ENCODE measurements at regions not wholly inside any gene's neighbourhood (a gene's known extent, or its start where the extent isn't known, plus 50 kb on each side); places are given as distances from the start of the nearest gene placed in this dataset.
"Not testable (repeated sequence)": the region's sequence is repeated elsewhere in the genome, so short reads cannot be mapped to it uniquely, and the experiment has no call there.

DNA sequence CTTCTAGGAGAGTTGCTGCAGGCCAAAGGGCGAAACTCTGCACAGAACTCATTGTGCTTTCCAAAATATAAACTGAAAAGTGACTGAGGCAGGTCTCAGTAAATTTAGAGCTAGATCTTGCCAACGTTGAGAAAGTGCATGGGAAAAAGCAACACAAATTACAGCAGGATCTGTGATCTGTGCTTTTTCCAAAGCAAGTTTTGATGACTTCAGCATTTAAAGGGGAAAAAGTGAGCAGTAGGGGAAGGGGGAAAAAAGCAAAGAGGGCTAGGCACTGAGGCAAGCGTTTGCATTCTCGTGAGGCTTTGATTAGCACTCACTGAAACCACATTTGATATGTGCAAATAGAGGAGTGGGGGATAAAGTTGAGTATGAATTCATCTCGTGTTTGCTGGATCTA is 351.5 kb upstream of the NPAP1 start:
- DNase-seq: not testable (repeated sequence)

DNA sequence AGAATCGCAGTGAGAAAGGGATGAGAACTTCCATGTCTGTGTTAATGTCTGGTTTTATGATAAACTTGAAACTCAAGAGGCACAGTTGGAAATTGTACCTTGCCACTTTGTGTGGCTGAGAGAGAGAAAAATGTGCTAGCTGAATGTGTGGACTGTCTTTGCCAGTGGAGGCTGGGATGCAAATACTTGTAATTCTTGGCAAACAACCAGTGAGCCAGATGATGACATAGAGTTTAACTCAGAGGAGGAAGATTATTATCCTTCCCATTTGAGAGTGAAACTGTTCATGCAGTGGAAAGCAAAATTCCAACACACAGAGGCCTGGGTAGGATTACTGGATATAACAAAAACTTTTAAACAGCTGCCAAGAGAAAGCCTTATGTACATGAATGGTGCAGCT is 349.1 kb upstream of the NPAP1 start:
- not testable (repeated sequence) for DNase-seq

GRCh38 chr15:24331964-24332363 is 343.6 kb upstream of the NPAP1 start:
- DNase-seq: not testable (repeated sequence)

- not testable (repeated sequence) for DNase-seq
These were observed 333.7 kb upstream of the NPAP1 start for GRCh38 chr15:24341876-24342275.

DNA sequence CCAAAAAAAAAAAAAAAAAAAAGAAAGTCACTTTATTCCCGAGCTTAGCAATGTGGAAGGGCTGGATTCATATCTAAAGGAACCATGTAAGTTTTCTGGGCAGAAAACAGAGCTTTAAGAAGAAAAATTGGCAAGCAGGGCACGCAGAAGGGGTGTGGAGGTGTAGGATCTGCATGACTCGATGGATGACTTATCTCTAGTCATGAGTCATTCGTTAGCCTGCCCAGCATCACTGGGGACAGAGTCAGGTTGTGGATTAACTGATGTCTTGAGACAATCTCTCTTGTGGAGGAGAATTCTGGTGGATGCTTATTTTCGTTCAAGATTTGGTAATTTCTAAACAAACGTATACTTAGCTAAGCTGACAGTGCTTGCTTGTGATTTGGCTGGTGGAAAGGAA is 322.8 kb upstream of the NPAP1 start:
- not testable (repeated sequence) for DNase-seq

- not testable (repeated sequence) for DNase-seq
These were observed 294.5 kb upstream of the NPAP1 start for GRCh38 chr15:24381103-24381502.

DNA sequence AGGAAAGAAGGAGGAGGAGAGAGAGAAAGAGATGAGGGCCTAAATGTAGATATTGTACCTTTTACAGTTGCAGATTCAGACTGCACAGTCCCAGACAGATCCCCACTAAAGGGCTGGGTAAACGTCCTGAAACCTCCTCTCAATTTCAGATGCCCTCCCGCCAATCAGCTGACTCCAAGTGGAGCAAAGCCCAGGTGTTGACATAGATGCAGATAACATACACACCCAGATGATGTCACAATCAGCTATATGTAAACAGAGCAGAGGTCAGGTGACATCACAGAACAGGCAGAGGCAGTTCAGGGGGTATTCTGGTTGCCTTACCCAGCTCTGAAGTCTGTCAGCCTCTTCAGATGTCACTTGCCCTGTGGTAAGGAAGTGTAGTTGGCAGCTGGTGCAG is 290.3 kb upstream of the NPAP1 start:
- DNase-seq: not testable (repeated sequence)

DNA sequence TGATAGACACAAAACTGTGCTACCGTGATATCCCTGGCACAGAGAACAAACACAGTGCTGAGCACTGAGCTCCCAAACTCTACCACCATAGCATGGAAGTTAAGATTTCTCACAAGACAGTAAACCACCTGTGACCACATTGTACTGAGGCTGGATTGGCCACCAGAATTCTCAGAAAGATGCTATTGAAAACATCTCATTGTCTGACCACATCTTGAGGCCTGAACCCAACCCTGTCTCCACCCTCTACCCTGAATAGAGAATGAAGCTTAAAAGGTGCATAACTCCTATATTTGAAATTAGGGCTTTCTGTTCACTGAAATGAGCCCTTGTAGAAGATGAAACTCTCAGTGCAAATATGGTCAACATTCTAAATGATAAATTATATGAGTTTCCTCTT is 281.3 kb upstream of the NPAP1 start:
- DNase-seq: no peak

GRCh38 chr15:24412649-24413048 is 262.9 kb upstream of the NPAP1 start:
- not testable (repeated sequence) for DNase-seq

- not testable (repeated sequence) for DNase-seq
These were observed 249.1 kb upstream of the NPAP1 start for GRCh38 chr15:24426286-24427054.

DNA sequence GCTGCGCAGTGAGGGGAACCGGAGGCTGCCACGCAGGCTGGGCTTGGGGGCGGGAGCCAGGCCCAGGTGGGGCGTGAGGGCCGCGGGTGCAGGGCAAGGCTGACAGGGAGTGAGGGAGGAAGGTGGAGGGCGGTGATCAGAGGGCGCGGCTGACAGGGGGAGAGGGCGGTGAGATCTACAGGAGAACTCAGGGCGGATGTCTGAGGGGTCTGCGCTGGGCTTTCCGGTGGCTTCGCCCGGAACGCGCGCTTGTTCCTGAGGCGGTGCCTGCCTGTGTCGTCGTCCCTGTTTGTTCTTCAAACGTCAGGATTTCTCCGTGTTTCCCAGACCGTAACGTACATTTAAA is 248.5 kb upstream of the NPAP1 start:
- DNase-seq: not testable (repeated sequence)

GRCh38 chr15:24435075-24435820 is 240.3 kb upstream of the NPAP1 start:
- DNase-seq: not testable (repeated sequence)

- not testable (repeated sequence) for DNase-seq
These were observed 238.3 kb upstream of the NPAP1 start for GRCh38 chr15:24437270-24437669.

DNA sequence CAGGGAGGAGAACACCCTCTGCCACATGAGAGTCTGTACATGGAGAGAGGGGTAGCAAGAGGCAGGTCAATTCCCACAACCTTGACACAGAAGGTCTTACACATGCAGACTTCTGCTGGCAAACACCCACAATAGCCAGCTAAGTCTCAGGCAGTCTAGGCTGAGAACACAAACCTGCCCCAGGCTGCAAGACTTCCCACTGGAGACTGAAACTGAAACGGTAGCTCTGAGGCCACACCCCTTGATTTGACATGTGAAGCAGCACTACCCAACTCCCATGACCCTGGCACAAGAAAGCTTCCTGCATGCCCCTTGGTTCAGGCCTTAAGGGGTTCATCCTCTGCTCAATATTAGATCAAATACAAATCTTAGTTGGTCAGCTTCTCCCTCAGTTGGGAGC is 237.8 kb upstream of the NPAP1 start:
- DNase-seq: not testable (repeated sequence)

GRCh38 chr15:24477107-24478025 is 198.2 kb upstream of the NPAP1 start:
- DNase-seq: not testable (repeated sequence)

DNA sequence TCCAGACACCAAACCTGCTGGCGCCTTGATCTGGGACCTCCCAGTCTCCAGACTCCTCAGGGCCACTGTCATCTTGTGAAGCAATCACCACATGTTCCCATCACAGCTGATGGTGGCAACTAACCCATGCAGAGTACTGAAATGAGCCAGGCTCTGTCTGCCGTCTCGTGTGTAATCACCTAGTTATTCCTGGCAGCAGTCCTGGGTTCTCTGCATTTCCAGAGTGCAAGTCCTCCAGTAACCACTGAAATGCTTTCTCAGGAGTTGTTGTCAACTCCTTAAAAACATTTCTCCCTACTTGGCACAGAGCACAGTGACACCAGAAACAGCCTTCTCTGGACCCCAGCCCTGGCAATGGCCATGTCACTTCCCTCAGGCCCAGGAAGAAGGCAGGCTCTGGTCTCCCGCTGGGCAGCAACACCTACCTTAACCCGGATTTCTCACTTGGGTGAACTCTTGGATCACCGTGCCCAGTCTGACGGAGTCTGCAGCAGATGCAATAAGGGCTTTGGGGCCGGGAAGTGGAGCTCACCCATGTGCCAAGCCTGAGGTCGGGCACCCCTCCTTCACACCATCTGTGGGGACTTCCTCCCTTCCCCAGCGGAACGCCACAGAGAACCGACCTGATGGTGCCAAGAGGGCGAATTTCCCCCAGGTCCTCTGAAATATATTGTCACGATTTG is 189.5 kb upstream of the NPAP1 start:
- DNase-seq: not testable (repeated sequence)

DNA sequence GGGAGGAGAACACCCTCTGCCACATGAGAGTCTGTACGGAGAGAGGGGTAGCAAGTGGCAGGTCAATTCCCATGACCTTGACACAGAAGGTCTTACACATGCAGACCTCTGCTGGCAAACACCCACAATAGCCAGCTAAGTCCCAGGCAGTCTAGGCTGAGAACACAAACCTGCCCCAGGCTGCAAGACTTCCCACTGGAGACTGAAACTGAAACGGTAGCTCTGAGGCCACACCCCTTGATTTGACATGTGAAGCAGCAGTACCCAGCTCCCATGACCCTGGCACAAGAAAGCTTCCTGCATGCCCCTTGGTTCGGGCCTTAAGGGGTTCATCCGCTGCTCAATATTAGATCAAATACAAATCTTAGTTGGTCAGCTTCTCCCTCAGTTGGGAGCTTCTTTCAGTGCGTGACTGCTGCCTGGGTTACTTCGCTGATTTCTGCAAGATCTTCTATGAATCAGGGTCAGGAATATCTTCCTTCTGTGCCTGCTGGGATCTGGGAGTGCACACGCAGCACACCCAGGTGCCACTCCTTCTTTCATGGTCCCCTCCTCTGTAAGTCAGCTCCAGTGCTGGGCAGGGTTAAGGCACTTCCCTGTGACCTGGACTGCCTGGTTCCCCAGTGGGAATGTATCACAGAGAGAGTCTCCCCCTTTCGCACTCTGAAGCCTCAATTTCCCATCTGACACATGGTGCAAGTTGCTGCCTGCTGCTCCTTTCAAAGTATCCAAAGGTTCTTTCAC is 187.2 kb upstream of the NPAP1 start:
- not testable (repeated sequence) for DNase-seq

DNA sequence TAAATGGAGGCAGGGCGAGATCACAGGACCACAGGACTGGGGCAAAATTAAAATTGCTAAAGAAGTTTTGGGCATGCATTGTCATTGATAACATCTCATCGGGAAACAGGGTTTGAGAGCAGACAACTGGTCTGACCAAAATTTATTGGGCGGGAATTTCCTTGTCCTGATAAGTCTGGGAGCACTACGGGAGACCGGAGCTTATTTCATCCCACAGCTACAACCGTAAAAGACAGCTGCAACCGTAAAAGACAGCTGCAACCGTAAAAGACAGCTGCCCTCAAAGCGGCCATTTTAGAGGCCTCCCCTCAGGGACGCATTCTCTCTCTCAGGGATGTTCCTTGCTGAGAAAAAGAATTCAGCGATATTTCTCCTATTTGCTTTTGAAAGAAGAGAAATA is 170.4 kb upstream of the NPAP1 start:
- not testable (repeated sequence) for DNase-seq

DNA sequence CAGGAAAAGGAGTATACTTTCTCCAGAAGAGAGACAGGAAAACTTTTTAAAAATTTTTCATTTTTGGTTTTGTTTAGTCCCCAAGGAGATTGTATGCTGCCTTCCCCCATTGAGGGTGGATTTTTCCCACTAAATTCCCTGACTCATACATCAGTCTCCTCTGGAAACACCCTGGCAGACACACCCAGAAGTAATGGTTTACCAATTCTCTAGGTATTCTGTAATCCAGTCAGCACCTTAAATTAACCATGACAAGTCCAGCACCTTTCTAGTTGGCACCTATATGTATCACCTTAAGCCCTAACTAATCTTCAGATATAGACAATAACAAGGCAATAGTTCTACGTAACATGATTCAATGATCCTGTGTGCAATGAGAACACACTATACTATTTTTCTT is 165.9 kb upstream of the NPAP1 start:
- not testable (repeated sequence) for DNase-seq

- DNase-seq: not testable (repeated sequence)
These were observed 164.0 kb upstream of the NPAP1 start for GRCh38 chr15:24511598-24511997.

DNA sequence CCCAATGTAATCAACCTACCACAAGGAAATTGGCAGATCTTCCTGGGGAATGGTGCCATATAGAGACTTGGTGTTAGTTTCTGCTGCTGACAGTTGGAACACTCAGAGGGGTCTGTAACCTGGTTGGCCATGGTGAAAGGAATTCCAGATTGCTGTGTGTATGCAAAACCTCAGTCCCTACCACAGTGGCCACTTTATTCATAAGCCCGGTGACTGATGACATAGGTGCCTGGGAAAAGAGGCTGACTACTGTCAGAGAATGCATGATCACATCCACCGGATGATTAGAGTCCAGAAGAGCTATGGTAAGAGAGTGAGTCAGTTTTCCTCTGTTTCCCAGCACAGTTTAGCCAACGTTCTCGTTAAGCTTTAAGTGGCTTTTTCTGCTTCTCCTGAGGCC is 156.8 kb upstream of the NPAP1 start:
- not testable (repeated sequence) for DNase-seq

GRCh38 chr15:24531235-24531634 is 144.3 kb upstream of the NPAP1 start:
- DNase-seq: not testable (repeated sequence)
